SK-N-SH (cell line): ENCODE measurements at regions not wholly inside any gene's neighbourhood (a gene's known extent, or its start where the extent isn't known, plus 50 kb on each side); places are given as distances from the start of the nearest gene placed in this dataset.

ENCODE experiments used
- CTCF ChIA-PET: fragments of 300-600, 350-600 bp; formaldehyde crosslinking; extraction: SDS; loops from one replicate; lab custom pipeline; 2021; lab: Yijun Ruan, JAX
- POLR2A ChIA-PET: fragments of 350-600 bp; sonication (Branson Sonifier 250); formaldehyde crosslinking; extraction: SDS; loops from one replicate; lab custom pipeline; 2020; ENCODE audit warnings: antibody characterized with exemption, inconsistent platforms; lab: Yijun Ruan, JAX
- DNase-seq: peaks from one replicate; pipeline ENCODE4 v3.0.0; 2012
- H2AFZ ChIP-seq: fragments of 200-600 bp; sonication (generic); 2 replicates; pipeline ENCODE4 v1.8.1; 2016; ENCODE audit warnings: antibody characterized with exemption, mild to moderate bottlenecking, low read depth
- H3F3A ChIP-seq: fragments of 200-600 bp; sonication (generic); replicated peaks from 2 replicates; pipeline ENCODE3; 2016; ENCODE audit warnings: antibody characterized with exemption, mild to moderate bottlenecking; ENCODE audit not compliant: insufficient read depth
- H3K27ac ChIP-seq, 2 experiments: fragments of 200-500 bp in 1 of 2; fragments of 200-600 bp in 1 of 2; sonication (Bioruptor generic) in 1 of 2; sonication (generic), shearing (Covaris generic) in 1 of 2; 2 replicates each; pipeline versions ENCODE4 v1.5.1 to v1.6.1; 2014 to 2016; ENCODE audit warnings: low read depth in 2 of 2, inconsistent platforms in 1 of 2, low read length in 1 of 2, mild to moderate bottlenecking in 1 of 2, mixed read lengths in 1 of 2
- H3K27me3 ChIP-seq: fragments of 200-600 bp; sonication (generic), shearing (Covaris generic); 2 replicates; pipeline ENCODE4 v1.6.1; 2016; ENCODE audit warnings: mixed run types; ENCODE audit not compliant: insufficient read depth
- H3K36me3 ChIP-seq, 2 experiments: fragments of 200-500 bp in 1 of 2; fragments of 200-600 bp in 1 of 2; sonication (Bioruptor generic) in 1 of 2; sonication (generic) in 1 of 2; replicated peaks in 1 of 2; 2 replicates each; pipeline versions ENCODE3 to v1.5.1; 2014 to 2016; ENCODE audit warnings: low read length in 1 of 2, mild to moderate bottlenecking in 1 of 2; ENCODE audit not compliant: insufficient read depth in 2 of 2, control insufficient read depth in 1 of 2
- H3K4me1 ChIP-seq, 2 experiments: fragments of 200-500 bp in 1 of 2; fragments of 200-600 bp in 1 of 2; sonication (Bioruptor generic) in 1 of 2; sonication (generic), shearing (Covaris generic) in 1 of 2; 2 replicates each; pipeline versions ENCODE4 v1.5.1 to v1.6.1; 2014 to 2016; ENCODE audit warnings: low read depth in 1 of 2, low read length in 1 of 2, mixed run types in 1 of 2; ENCODE audit not compliant: insufficient read depth in 2 of 2, control insufficient read depth in 1 of 2
- H3K4me2 ChIP-seq: fragments of 200-600 bp; sonication (generic), shearing (Covaris generic); 2 replicates; pipeline ENCODE4 v1.6.1; 2017; ENCODE audit warnings: mixed run types
- H3K4me3 ChIP-seq, 2 experiments: fragments of 200-500 bp in 1 of 2; fragments of 200-600 bp in 1 of 2; sonication (Bioruptor generic) in 1 of 2; sonication (generic), shearing (Covaris generic) in 1 of 2; 2 replicates each; pipeline versions ENCODE4 v1.5.1 to v1.8.1; 2014 to 2016; ENCODE audit warnings: low read depth in 2 of 2, inconsistent platforms in 1 of 2, low read length in 1 of 2, mild to moderate bottlenecking in 1 of 2, mixed read lengths in 1 of 2, moderate library complexity in 1 of 2
- H3K79me2 ChIP-seq: fragments of 200-600 bp; sonication (generic); 2 replicates; pipeline ENCODE4 v1.8.1; 2017; ENCODE audit warnings: mild to moderate bottlenecking; ENCODE audit not compliant: insufficient read depth
- H3K9ac ChIP-seq: fragments of 200-600 bp; sonication (generic); 2 replicates; pipeline ENCODE4 v1.6.1; 2017; ENCODE audit warnings: mixed run types
- H3K9me2 ChIP-seq: fragments of 200-600 bp; sonication (generic); 2 replicates; pipeline ENCODE4 v1.6.1; 2017; ENCODE audit warnings: mixed run types
- H3K9me3 ChIP-seq: fragments of 200-600 bp; sonication (generic); 2 replicates; pipeline ENCODE4 v1.6.1; 2017; ENCODE audit warnings: mixed run types, mild to moderate bottlenecking, moderate library complexity
- H4K20me1 ChIP-seq: fragments of 200-600 bp; sonication (generic); 2 replicates; pipeline ENCODE4 v1.6.1; 2017; ENCODE audit warnings: mild to moderate bottlenecking, mixed run types; ENCODE audit not compliant: insufficient read depth
- EP300 ChIP-seq, 2 experiments: IDR thresholded peaks; 2 replicates each; pipeline versions ENCODE4 v1.4.0 to v1.6.1; 2012; ENCODE audit warnings: borderline replicate concordance in 1 of 2, low read depth in 1 of 2, low read length in 1 of 2
- EZH2phosphoT487 ChIP-seq: fragments of 200-600 bp; sonication (generic); IDR thresholded peaks from 2 replicates; pipeline ENCODE4 v1.6.1; 2017; ENCODE audit warnings: low read depth, mixed run types, mild to moderate bottlenecking, antibody characterized with exemption, moderate library complexity, borderline replicate concordance
- FOXM1 ChIP-seq: IDR thresholded peaks from 2 replicates; pipeline ENCODE4 v1.4.0; 2012; ENCODE audit warnings: low read depth, mild to moderate bottlenecking
- GABPA ChIP-seq: IDR thresholded peaks from 2 replicates; pipeline ENCODE4 v1.4.0; 2012; ENCODE audit warnings: low read depth, mild to moderate bottlenecking
- JUND ChIP-seq: IDR thresholded peaks from 2 replicates; pipeline ENCODE4 v1.4.0; 2012
- MAX ChIP-seq: IDR thresholded peaks from 2 replicates; pipeline ENCODE4 v1.4.0; 2012; ENCODE audit warnings: low read depth
- NRF1 ChIP-seq: IDR thresholded peaks from 2 replicates; pipeline ENCODE4 v1.6.1; 2012; ENCODE audit warnings: low read depth, mild to moderate bottlenecking, low read length
- PBX3 ChIP-seq: IDR thresholded peaks from 2 replicates; pipeline ENCODE4; 2012
- POLR2AphosphoS5 ChIP-seq: IDR thresholded peaks from 2 replicates; pipeline ENCODE4 v1.6.1; 2012; ENCODE audit warnings: low read depth, low read length
- RAD21 ChIP-seq: IDR thresholded peaks from 2 replicates; pipeline ENCODE4 v1.6.1; 2012; ENCODE audit warnings: mild to moderate bottlenecking, low read length
- RXRA ChIP-seq: IDR thresholded peaks from 2 replicates; pipeline ENCODE4 v1.4.0; 2012; ENCODE audit warnings: low read depth, mild to moderate bottlenecking, borderline replicate concordance
- SIN3A ChIP-seq: IDR thresholded peaks from 2 replicates; pipeline ENCODE4 v1.6.1; 2012; ENCODE audit warnings: low read depth, mild to moderate bottlenecking, low read length, moderate library complexity, borderline replicate concordance
- SMC3 ChIP-seq: IDR thresholded peaks from 2 replicates; pipeline ENCODE4 v1.6.1; 2012; ENCODE audit warnings: low read depth, low read length, improper control_type of control experiment
- TCF12 ChIP-seq: IDR thresholded peaks from 2 replicates; pipeline ENCODE4 v1.4.0; 2012
- TEAD4 ChIP-seq: IDR thresholded peaks from 2 replicates; pipeline ENCODE4 v1.4.0; 2012; ENCODE audit warnings: mild to moderate bottlenecking, borderline replicate concordance; ENCODE audit not compliant: insufficient read depth
- USF2 ChIP-seq: fragments of 150-350 bp; IDR thresholded peaks from 2 replicates; pipeline ENCODE4 v1.6.1; 2017; ENCODE audit warnings: antibody characterized with exemption, low read length, low read depth, borderline replicate concordance
- ZBTB33 ChIP-seq: IDR thresholded peaks from 2 replicates; pipeline ENCODE4 v1.4.0; 2012; ENCODE audit warnings: low read depth, borderline replicate concordance
- WGBS: methylation state at CpG from one replicate; pipeline ENCODE4 v1.1.6; 2017; ENCODE audit warnings: low lambda C conversion rate; 5-methylcytosine and 5-hydroxymethylcytosine counted together

- no peak overlapping the region for H3K9ac ChIP-seq
- H3K27me3 ChIP-seq, result no peaks in the 10 kb centered on the region; the same call in 1 of the 2 replicates
- TF ChIP-seq TEAD4, result no peak
- no peak for TF ChIP-seq EZH2phosphoT487
- no peak for TF ChIP-seq TCF12
- TF ChIP-seq FOXM1, result no peak
- TF ChIP-seq ZBTB33, result no peak
- no peak for TF ChIP-seq MAX
- no peak for TF ChIP-seq POLR2AphosphoS5
- TF ChIP-seq RAD21, result no peak
- no peak for TF ChIP-seq EP300 (IDR thresholded peaks at IDR 0.05; ENCODE audit: borderline replicate concordance in 1 of 2, low read depth in 1 of 2, low read length in 1 of 2)
- no peak for TF ChIP-seq GABPA
- no peak for TF ChIP-seq JUND
- TF ChIP-seq PBX3, result no peak
- TF ChIP-seq RXRA, result no peak
- no peak for TF ChIP-seq SIN3A
- no peak for TF ChIP-seq USF2
- no peaks in the 10 kb centered on the region for H3K36me3 ChIP-seq
- ChIA-PET CTCF (no interaction called here), POLR2A (no interaction called here)
- no peaks in the 10 kb centered on the region for H4K20me1 ChIP-seq
- H3K4me3 ChIP-seq, result no peak overlapping the region
- DNase-seq, result no peak
- 4% methylated on average over 5 of the region's 5 CpGs for WGBS
- H3K27ac ChIP-seq, result no peak overlapping the region
- no peaks in the 10 kb centered on the region for H3K4me1 ChIP-seq
- H3K9me2 ChIP-seq, result no peaks in the 10 kb centered on the region
- H3K4me2 ChIP-seq, result no peak overlapping the region
- no peak overlapping the region for H2AFZ ChIP-seq
- no peaks in the 10 kb centered on the region for H3F3A ChIP-seq
- H3K79me2 ChIP-seq, result no peaks in the 10 kb centered on the region
- no peaks in the 10 kb centered on the region for H3K9me3 ChIP-seq
These were observed 166.4 kb upstream of the SFRP2 start for GRCh38 chr4:153955327-153955726.

GRCh38 chr4:153954654-153955053 lies 165.8 kb upstream of the SFRP2 start:
- H3K27ac ChIP-seq, result no peak overlapping the region
- no peak overlapping the region for H3K4me3 ChIP-seq
- TF ChIP-seq SMC3 (no peak), NRF1 (no peak)
- H3K4me2 ChIP-seq, result no peak overlapping the region
- H3K9me3 ChIP-seq, result no peaks in the 10 kb centered on the region
- no peaks in the 10 kb centered on the region for H3K36me3 ChIP-seq
- H3K9me2 ChIP-seq, result no peaks in the 10 kb centered on the region
- no peaks in the 10 kb centered on the region for H4K20me1 ChIP-seq
- no peaks in the 10 kb centered on the region for H3K79me2 ChIP-seq
- ChIA-PET POLR2A (no interaction called here), CTCF (no interaction called here)
- H3F3A ChIP-seq, result no peaks in the 10 kb centered on the region
- no peak overlapping the region for H3K9ac ChIP-seq
- no peak for DNase-seq
- no peaks in the 10 kb centered on the region; the same call in 1 of the 2 replicates for H3K27me3 ChIP-seq
- WGBS, result 15% methylated on average over 3 of the region's 3 CpGs
- H3K4me1 ChIP-seq, result no peaks in the 10 kb centered on the region
- H2AFZ ChIP-seq, result no peak overlapping the region
